GM12878 (cell line): ENCODE measurements at regions not wholly inside any gene's neighbourhood (a gene's known extent, or its start where the extent isn't known, plus 50 kb on each side); places are given as distances from the start of the nearest gene placed in this dataset.

Experiments
- ATAC-seq: fragments of 200-7000 bp; cut with Tn5 transposase; 3 replicates; pipeline ENCODE4 v1.9.1; 2020; ENCODE audit warnings: mild to moderate bottlenecking, moderate library complexity
- BruUV-seq: library from RNA; stranded (reverse); fragments of 400-500 nt; replicated peaks from 2 replicates; lab custom pipeline; 2021; lab: Mats Ljungman, UMichigan
- CTCF ChIA-PET: fragments of 300-600 bp; sonication (Branson Sonifier 250); formaldehyde crosslinking; extraction: SDS; loops from one replicate; lab custom pipeline; 2021; ENCODE audit warnings: inconsistent platforms; lab: Yijun Ruan, JAX
- POLR2A ChIA-PET: fragments of 350-600 bp; formaldehyde crosslinking; extraction: SDS; loops from one replicate; lab custom pipeline; 2021; ENCODE audit warnings: inconsistent platforms; lab: Charles Lee
- RAD21 ChIA-PET: fragments of 300-600 bp; sonication (Branson Sonifier 250); formaldehyde crosslinking; loops from one replicate; lab custom pipeline; 2023; ENCODE audit warnings: antibody characterized with exemption; ENCODE audit not compliant: unreplicated experiment; lab: Charles Lee
- SMC1A ChIA-PET: fragments of 300-600 bp; sonication (Branson Sonifier 250); formaldehyde crosslinking; loops from one replicate; lab custom pipeline; 2023; ENCODE audit not compliant: unreplicated experiment, uncharacterized antibody; lab: Charles Lee
- DNase-seq: peaks from one replicate; pipeline ENCODE4 v3.0.0-alpha.2; 2011; ENCODE audit warnings: low read depth, low spot score
- FAIRE-seq: peaks from 3 replicates; lab custom pipeline; 2011; peaks lifted over from hg19 to GRCh38; lab: Jason Lieb, UNC
- H2AFZ ChIP-seq: 2 replicates; pipeline ENCODE4 v1.6.0; 2011; ENCODE audit warnings: low read depth, low read length, control low read depth; ENCODE audit not compliant: control insufficient read depth
- H3K27ac ChIP-seq: 2 replicates; pipeline ENCODE4 v1.5.1; 2011; ENCODE audit warnings: control low read depth; ENCODE audit not compliant: control insufficient read depth, insufficient read depth
- H3K27me3 ChIP-seq, 2 experiments: replicated peaks in 1 of 2; 2 replicates each; pipeline versions ENCODE4 v1.6.0 to v1.6.1; 2011; ENCODE audit warnings: low read length in 1 of 2; ENCODE audit not compliant: control insufficient read depth in 2 of 2, insufficient read depth in 2 of 2
- H3K36me3 ChIP-seq, 2 experiments: 2 replicates each; pipeline ENCODE4 v1.5.1; 2011; ENCODE audit warnings: low read length in 1 of 2; ENCODE audit not compliant: control insufficient read depth in 2 of 2, insufficient read depth in 2 of 2
- H3K4me1 ChIP-seq: 2 replicates; pipeline ENCODE4 v1.6.1; 2011; ENCODE audit warnings: mild to moderate bottlenecking, low read length, moderate library complexity, mixed read lengths; ENCODE audit not compliant: control insufficient read depth, insufficient read depth
- H3K4me2 ChIP-seq: 2 replicates; pipeline ENCODE4 v1.6.0; 2011; ENCODE audit warnings: control low read depth; ENCODE audit not compliant: control insufficient read depth, insufficient read depth
- H3K4me3 ChIP-seq: fragments of 200-600 bp; sonication (generic); 2 replicates; pipeline ENCODE4 v1.5.1; 2016
- H3K79me2 ChIP-seq: 2 replicates; pipeline ENCODE4 v1.6.0; 2011; ENCODE audit warnings: low read length; ENCODE audit not compliant: control insufficient read depth, insufficient read depth
- H3K9ac ChIP-seq: 2 replicates; pipeline ENCODE4 v1.8.0; 2011; ENCODE audit warnings: low read length, control low read depth, mixed read lengths; ENCODE audit not compliant: control insufficient read depth, insufficient read depth
- H3K9me3 ChIP-seq: replicated peaks from 3 replicates; pipeline ENCODE4 v1.5.1; 2011; ENCODE audit warnings: mild to moderate bottlenecking, low read length; ENCODE audit not compliant: control insufficient read depth, insufficient read depth
- H4K20me1 ChIP-seq: 2 replicates; pipeline ENCODE4 v1.6.0; 2011; ENCODE audit not compliant: control insufficient read depth, insufficient read depth
- BCL11A ChIP-seq: IDR thresholded peaks from 2 replicates; pipeline ENCODE4 v1.6.1; 2011; ENCODE audit warnings: low read depth, low read length
- BRCA1 ChIP-seq: IDR thresholded peaks from 2 replicates; pipeline ENCODE4 v1.6.1; 2011; ENCODE audit warnings: low read depth, low read length, improper control_type of control experiment
- ESRRA ChIP-seq: IDR thresholded peaks from 2 replicates; pipeline ENCODE4 v1.6.1; 2012; ENCODE audit warnings: mild to moderate bottlenecking, low read length, improper control_type of control experiment
- HDGF ChIP-seq: fragments of 450-650 bp; IDR thresholded peaks from 2 replicates; pipeline ENCODE4 v1.6.1; 2016; ENCODE audit warnings: antibody characterized with exemption
- POLR2AphosphoS2 ChIP-seq: IDR thresholded peaks from 2 replicates; pipeline ENCODE4 v1.6.1; 2011; ENCODE audit warnings: low read depth, mild to moderate bottlenecking, low read length, improper control_type of control experiment, moderate library complexity
- WGBS: methylation state at CpG from one replicate; pipeline ENCODE4 v1.1.6; 2016; ENCODE audit warnings: low lambda C conversion rate; ENCODE audit not compliant: insufficient replicate concordance, insufficient coverage; ENCODE audit errors: missing lambda C conversion rate; 5-methylcytosine and 5-hydroxymethylcytosine counted together
- in situ Hi-C: fragments of 300-500 bp; cut with MboI; formaldehyde crosslinking; loops from 9 replicates; pipeline ENCODE4 v1.14.3; 2018; ENCODE audit warnings: mixed read lengths
- intact Hi-C: fragments of 100-400 bp; cut with micrococcal nuclease; formaldehyde crosslinking; loops from one replicate; pipeline ENCODE4 v1.14.2; 2022; ENCODE audit not compliant: unreplicated experiment
- TF ChIP-seq, protein P1 (sequence below): fragments of 450-650 bp; conservative IDR thresholded peaks from 2 replicates; pipeline ENCODE4 v1.6.1; 2017; ENCODE audit warnings: mild to moderate bottlenecking, moderate library complexity

DNA sequence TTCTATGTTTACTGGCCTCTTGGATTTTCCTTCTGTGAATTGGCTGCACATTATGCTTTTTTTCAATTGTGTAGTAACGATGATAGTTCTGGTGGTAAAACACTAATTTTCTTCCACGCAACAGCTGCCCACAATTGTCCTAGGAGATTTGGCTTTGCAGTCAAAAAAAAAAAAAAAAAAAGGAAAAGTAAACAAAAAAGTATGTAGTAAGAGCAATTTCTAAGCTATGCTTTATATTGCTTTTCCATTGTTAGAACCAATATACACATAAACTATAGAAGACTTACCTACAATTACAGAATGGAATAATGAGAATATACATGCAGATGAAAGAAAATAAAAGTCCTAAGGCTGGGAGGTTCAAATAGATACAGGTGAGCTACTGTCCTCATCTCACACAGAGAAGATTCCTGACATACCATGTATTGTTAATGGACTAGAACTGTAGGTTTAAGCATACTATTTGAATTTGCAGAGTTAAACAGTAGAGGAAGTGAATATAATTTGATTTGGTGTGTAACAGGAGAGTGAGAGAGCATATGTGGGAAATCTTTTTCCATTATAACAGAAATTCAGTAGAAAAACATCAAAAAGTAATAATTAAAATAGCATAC lies 976.2 kb downstream of the RAB28 start:
- in situ Hi-C loops: no loop called here
- TF ChIP-seq HDGF (no peak), BCL11A (no peak), POLR2AphosphoS2 (no peak)
- TF ChIP-seq, protein P1, sequence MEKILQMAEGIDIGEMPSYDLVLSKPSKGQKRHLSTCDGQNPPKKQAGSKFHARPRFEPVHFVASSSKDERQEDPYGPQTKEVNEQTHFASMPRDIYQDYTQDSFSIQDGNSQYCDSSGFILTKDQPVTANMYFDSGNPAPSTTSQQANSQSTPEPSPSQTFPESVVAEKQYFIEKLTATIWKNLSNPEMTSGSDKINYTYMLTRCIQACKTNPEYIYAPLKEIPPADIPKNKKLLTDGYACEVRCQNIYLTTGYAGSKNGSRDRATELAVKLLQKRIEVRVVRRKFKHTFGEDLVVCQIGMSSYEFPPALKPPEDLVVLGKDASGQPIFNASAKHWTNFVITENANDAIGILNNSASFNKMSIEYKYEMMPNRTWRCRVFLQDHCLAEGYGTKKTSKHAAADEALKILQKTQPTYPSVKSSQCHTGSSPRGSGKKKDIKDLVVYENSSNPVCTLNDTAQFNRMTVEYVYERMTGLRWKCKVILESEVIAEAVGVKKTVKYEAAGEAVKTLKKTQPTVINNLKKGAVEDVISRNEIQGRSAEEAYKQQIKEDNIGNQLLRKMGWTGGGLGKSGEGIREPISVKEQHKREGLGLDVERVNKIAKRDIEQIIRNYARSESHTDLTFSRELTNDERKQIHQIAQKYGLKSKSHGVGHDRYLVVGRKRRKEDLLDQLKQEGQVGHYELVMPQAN: no peak
- CTCF ChIA-PET: no interaction called here
- FAIRE-seq: no peak
- RAD21 ChIA-PET: interaction anchor here (0.6 kb wide), 1 partner anchor 463 kb away, joined by 3 read pairs; no protein-coding TSS in a partner anchor
- WGBS: 17% methylated on average over 2 of the region's 2 CpGs
- SMC1A ChIA-PET: no interaction called here
- H3K27me3 ChIP-seq: no peaks in the 10 kb centered on the region
- intact Hi-C loops: no loop called here
- BruUV-seq: no TSS peak
- no peaks in the 10 kb centered on the region for H3K79me2 ChIP-seq
- no peak for ATAC-seq
- H3K36me3 ChIP-seq: no peaks in the 10 kb centered on the region
- no peaks in the 10 kb centered on the region for H3K9me3 ChIP-seq
- no peak for DNase-seq
- H4K20me1 ChIP-seq: no peaks in the 10 kb centered on the region
- no peak overlapping the region for H2AFZ ChIP-seq
- H3K9ac ChIP-seq: no peak overlapping the region
- POLR2A ChIA-PET: no interaction called here
- H3K4me2 ChIP-seq: no peak overlapping the region
- H3K27ac ChIP-seq: no peak overlapping the region
- H3K4me1 ChIP-seq: no peaks in the 10 kb centered on the region
- no peak overlapping the region for H3K4me3 ChIP-seq

DNA sequence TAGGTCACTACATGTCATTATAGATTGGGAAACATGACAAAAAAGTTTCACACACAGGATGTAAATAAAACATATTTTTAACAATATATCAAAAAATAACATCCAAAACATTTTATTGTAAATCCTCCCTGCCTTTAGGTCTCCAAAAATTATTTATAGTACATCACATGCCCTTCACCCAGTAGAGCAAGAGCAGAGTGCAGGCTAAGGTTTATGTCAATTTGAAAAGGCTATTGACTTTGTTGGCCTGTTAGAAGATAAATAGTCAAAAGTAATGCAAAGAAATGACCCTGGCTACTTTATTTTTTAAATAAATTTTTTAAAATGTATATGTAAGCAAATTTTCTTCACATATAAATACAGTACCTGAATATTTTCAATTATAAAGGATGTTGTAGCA lies 983.7 kb downstream of the RAB28 start:
- no peak overlapping the region for H3K4me3 ChIP-seq
- H3K27me3 ChIP-seq: no peaks in the 10 kb centered on the region
- H3K4me1 ChIP-seq: no peaks in the 10 kb centered on the region
- H3K27ac ChIP-seq: no peak overlapping the region
- no peak for ATAC-seq
- no peak overlapping the region for H3K4me2 ChIP-seq
- BruUV-seq: no TSS peak
- no peak for DNase-seq
- H3K79me2 ChIP-seq: no peaks in the 10 kb centered on the region
- SMC1A ChIA-PET: no interaction called here
- POLR2A ChIA-PET: no interaction called here
- H4K20me1 ChIP-seq: no peaks in the 10 kb centered on the region
- RAD21 ChIA-PET: no interaction called here
- TF ChIP-seq ESRRA (no peak), BRCA1 (no peak)
- TF ChIP-seq, all 136 proteins: peak for 0
- no peaks in the 10 kb centered on the region for H3K9me3 ChIP-seq
- H3K36me3 ChIP-seq: no peaks in the 10 kb centered on the region
- intact Hi-C loops: no loop called here
- FAIRE-seq: no peak
- H2AFZ ChIP-seq: no peak overlapping the region
- H3K9ac ChIP-seq: no peak overlapping the region
- CTCF ChIA-PET: no interaction called here
- in situ Hi-C loops: no loop called here
